Endothelial cell of umbilical vein (primary cell): ENCODE measurements at regions not wholly inside any gene's neighbourhood (a gene's known extent, or its start where the extent isn't known, plus 50 kb on each side); places are given as distances from the start of the nearest gene placed in this dataset.

ENCODE experiments used
- BruUV-seq: library from RNA; stranded (reverse); fragments of 400-500 nt; replicated peaks from 2 replicates; lab custom pipeline; 2021; lab: Mats Ljungman, UMichigan
- CTCF ChIA-PET: fragments of 300-600, 350-600 bp; sonication (Branson Sonifier 250); formaldehyde crosslinking; loops from one replicate; lab custom pipeline; 2021; ENCODE audit warnings: antibody characterized with exemption, inconsistent platforms; lab: Charles Lee
- POLR2A ChIA-PET: fragments of 300-600, 350-600 bp; sonication (Branson Sonifier 250); formaldehyde crosslinking; loops from one replicate; lab custom pipeline; 2021; ENCODE audit warnings: antibody characterized with exemption, inconsistent platforms; lab: Charles Lee
- DNase-seq: peaks from one replicate; pipeline ENCODE4 v3.0.0-alpha.2; 2011; ENCODE audit warnings: low read depth, low spot score
- FAIRE-seq: peaks from 2 replicates; lab custom pipeline; 2011; peaks lifted over from hg19 to GRCh38; lab: Jason Lieb, UNC
- H2AFZ ChIP-seq: 2 replicates; pipeline ENCODE4 v1.6.0; 2012; ENCODE audit warnings: low read depth, low read length, control low read depth, inconsistent platforms
- H3K27ac ChIP-seq: 2 replicates; pipeline ENCODE4 v1.5.1; 2011; ENCODE audit warnings: low read depth, mild to moderate bottlenecking, control low read depth, low read length, moderate library complexity; ENCODE audit not compliant: insufficient read depth
- H3K27me3 ChIP-seq, 2 experiments: 2 replicates each; pipeline versions ENCODE4 v1.6.0 to v1.6.1; 2011; ENCODE audit warnings: low read length in 2 of 2, mixed read lengths in 1 of 2; ENCODE audit not compliant: control insufficient read depth in 2 of 2, insufficient read depth in 2 of 2
- H3K36me3 ChIP-seq, 2 experiments: 2 replicates in 1 of 2; 3 replicates in 1 of 2; pipeline ENCODE4 v1.5.1; 2011; ENCODE audit warnings: low read length in 2 of 2, mild to moderate bottlenecking in 1 of 2, moderate library complexity in 1 of 2; ENCODE audit not compliant: control insufficient read depth in 2 of 2, insufficient read depth in 2 of 2; ENCODE audit errors: extremely low read depth in 1 of 2
- H3K4me1 ChIP-seq: 3 replicates; pipeline ENCODE4 v1.5.1; 2011; ENCODE audit warnings: mild to moderate bottlenecking, low read length; ENCODE audit not compliant: control insufficient read depth, insufficient read depth; ENCODE audit errors: extremely low read depth
- H3K4me2 ChIP-seq: 2 replicates; pipeline ENCODE4 v1.6.1; 2011; ENCODE audit warnings: low read length, control low read depth, mixed read lengths; ENCODE audit not compliant: insufficient read depth
- H3K4me3 ChIP-seq, 3 experiments: fragments of 200-600 bp in 1 of 3; sonication (generic), shearing (Covaris generic) in 1 of 3; replicated peaks in 1 of 3; 2 replicates each; pipeline ENCODE4 v1.5.1; 2011 to 2016; ENCODE audit warnings: control low read depth in 3 of 3, low read length in 3 of 3, mild to moderate bottlenecking in 2 of 3, inconsistent platforms in 1 of 3, low read depth in 1 of 3, moderate library complexity in 1 of 3; ENCODE audit not compliant: insufficient read depth in 1 of 3
- H3K79me2 ChIP-seq: 2 replicates; pipeline ENCODE4 v1.6.0; 2012; ENCODE audit warnings: low read length, inconsistent platforms; ENCODE audit not compliant: control insufficient read depth, insufficient read depth
- H3K9ac ChIP-seq: replicated peaks from 2 replicates; pipeline ENCODE3; 2011; ENCODE audit warnings: low read length, control low read depth; ENCODE audit not compliant: insufficient read depth; ENCODE audit errors: extremely low read depth
- H3K9me1 ChIP-seq: replicated peaks from 3 replicates; pipeline ENCODE4 v1.6.0; 2011; ENCODE audit warnings: mild to moderate bottlenecking, low read length; ENCODE audit not compliant: control insufficient read depth, insufficient read depth; ENCODE audit errors: extremely low read depth
- H3K9me3 ChIP-seq: replicated peaks from 2 replicates; pipeline ENCODE4 v1.5.1; 2012; ENCODE audit warnings: low read length, inconsistent platforms; ENCODE audit not compliant: control insufficient read depth, insufficient read depth
- H4K20me1 ChIP-seq: replicated peaks from 2 replicates; pipeline ENCODE3; 2011; ENCODE audit warnings: mild to moderate bottlenecking, low read length; ENCODE audit not compliant: control insufficient read depth, insufficient read depth; ENCODE audit errors: extremely low read depth
- CTCF ChIP-seq, 2 donors: IDR thresholded peaks; 1 replicate in 1 of 2; 2 replicates in 1 of 2; pipeline ENCODE4 v1.5.1; 2011; ENCODE audit warnings: low read length in 2 of 2, mild to moderate bottlenecking in 2 of 2, moderate library complexity in 2 of 2, control low read depth in 1 of 2, inconsistent platforms in 1 of 2, low read depth in 1 of 2; ENCODE audit not compliant: insufficient read depth in 1 of 2; ENCODE audit errors: extremely low read depth in 1 of 2
- EZH2 ChIP-seq: IDR thresholded peaks from 2 replicates; pipeline ENCODE4 v1.6.1; 2012; ENCODE audit warnings: borderline replicate concordance, low read depth, mild to moderate bottlenecking, moderate library complexity, low read length, inconsistent platforms; ENCODE audit not compliant: severe bottlenecking
- FOS ChIP-seq: IDR thresholded peaks from 2 replicates; pipeline ENCODE4 v1.6.1; 2011; ENCODE audit warnings: mild to moderate bottlenecking, low read length, moderate library complexity, borderline replicate concordance; ENCODE audit not compliant: insufficient read depth
- GATA2 ChIP-seq: IDR thresholded peaks from 2 replicates; pipeline ENCODE4 v1.7.0; 2011; ENCODE audit warnings: low read depth, mild to moderate bottlenecking, moderate library complexity, mixed read lengths, low read length; ENCODE audit not compliant: insufficient read length, insufficient read depth
- JUN ChIP-seq: IDR thresholded peaks from 2 replicates; pipeline ENCODE4 v1.6.1; 2011; ENCODE audit warnings: borderline replicate concordance, low read depth; ENCODE audit not compliant: insufficient read length, insufficient read depth
- MYC ChIP-seq: IDR thresholded peaks from one replicate; pipeline ENCODE4 v1.6.1; 2011; ENCODE audit warnings: mild to moderate bottlenecking, low read depth, low read length
- POLR2A ChIP-seq: IDR thresholded peaks from 2 replicates; pipeline ENCODE4 v1.6.1; 2012; ENCODE audit warnings: low read depth, mild to moderate bottlenecking, control low read depth, low read length
- POLR2AphosphoS5 ChIP-seq: IDR thresholded peaks from 2 replicates; pipeline ENCODE4 v1.6.1; 2012; ENCODE audit warnings: low read depth, mild to moderate bottlenecking, control low read depth, low read length, moderate library complexity; ENCODE audit not compliant: insufficient read depth
- dilution Hi-C: fragments of 300-500 bp; cut with MboI; formaldehyde crosslinking; loops from one replicate; pipeline ENCODE4 v1.15.0; 2019; ENCODE audit warnings: low sequenced_read_pairs; ENCODE audit not compliant: extremely low pct_ligation_motif_present
- intact Hi-C: fragments of 100-400 bp; cut with micrococcal nuclease; formaldehyde crosslinking; loops from one replicate; pipeline ENCODE4 v1.10.0; 2022
- TF ChIP-seq, protein P1 (sequence below): IDR thresholded peaks from 2 replicates; pipeline ENCODE4 v1.6.1; 2011; ENCODE audit not compliant: insufficient read depth, insufficient read length

DNA sequence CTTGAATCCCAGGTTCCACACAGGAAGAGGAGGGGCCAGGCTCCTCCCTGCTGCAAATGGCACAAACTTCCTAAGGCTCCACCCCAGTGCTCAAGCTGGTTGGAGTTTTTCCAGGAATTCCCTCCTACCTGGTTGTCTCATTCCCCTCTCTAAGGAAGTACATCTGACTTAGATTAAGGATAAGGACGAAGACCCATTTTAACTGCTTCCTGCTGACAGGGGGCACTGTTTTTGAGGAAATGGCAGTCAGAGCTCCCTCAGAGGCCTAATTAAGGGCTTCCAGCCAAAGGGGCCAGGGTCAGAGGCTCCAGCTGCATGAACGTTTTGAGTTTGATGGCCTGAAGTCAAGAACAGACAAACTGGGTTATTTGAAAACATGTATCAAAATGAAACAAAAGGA, 1084.7 kb downstream of the SLC6A15 start:
- Histone ChIP-seq H3K36me3 (no peaks in the 10 kb centered on the region), H3K9ac (no peak overlapping the region), H3K4me1 (no peaks in the 10 kb centered on the region), H3K79me2 (no peaks in the 10 kb centered on the region), H3K4me3 (no peak overlapping the region), H3K27ac (no peak overlapping the region), H2AFZ (no peak overlapping the region), H3K27me3 (no peaks in the 10 kb centered on the region), H3K4me2 (no peak overlapping the region), H3K9me3 (no peaks in the 10 kb centered on the region), H4K20me1 (no peaks in the 10 kb centered on the region), H3K9me1 (no peaks in the 10 kb centered on the region)
- intact Hi-C loops = loop anchor here (5.0 to 10.0 kb wide), 2 partner anchors 1014 to 1443 kb away; no protein-coding TSS in a partner anchor
- ChIA-PET POLR2A (no interaction called here), CTCF (interaction anchor here (1.6 kb wide), 1 partner anchor 9 kb away, joined by 4 read pairs; no protein-coding TSS in a partner anchor)
- no peak for TF ChIP-seq GATA2
- TF ChIP-seq CTCF (IDR thresholded peaks at IDR 0.05; ENCODE audit: extremely low read depth in 1 of 2, insufficient read depth in 1 of 2, low read depth in 1 of 2, low read length in 2 of 2) = no peak
- TF ChIP-seq JUN = no peak
- TF ChIP-seq, protein P1, sequence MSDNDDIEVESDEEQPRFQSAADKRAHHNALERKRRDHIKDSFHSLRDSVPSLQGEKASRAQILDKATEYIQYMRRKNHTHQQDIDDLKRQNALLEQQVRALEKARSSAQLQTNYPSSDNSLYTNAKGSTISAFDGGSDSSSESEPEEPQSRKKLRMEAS = no peak
- no peak for TF ChIP-seq MYC
- TF ChIP-seq POLR2A = no peak
- TF ChIP-seq EZH2 = no peak
- no peak for TF ChIP-seq POLR2AphosphoS5
- TF ChIP-seq FOS = no peak
- FAIRE-seq (no peak), DNase-seq (no peak)
- no TSS peak for BruUV-seq
- dilution Hi-C loops = no loop called here
